ENCODE measurements at regions not wholly inside any gene's neighbourhood (a gene's known extent, or its start where the extent isn't known, plus 50 kb on each side); places are given as distances from the start of the nearest gene placed in this dataset.

DNA sequence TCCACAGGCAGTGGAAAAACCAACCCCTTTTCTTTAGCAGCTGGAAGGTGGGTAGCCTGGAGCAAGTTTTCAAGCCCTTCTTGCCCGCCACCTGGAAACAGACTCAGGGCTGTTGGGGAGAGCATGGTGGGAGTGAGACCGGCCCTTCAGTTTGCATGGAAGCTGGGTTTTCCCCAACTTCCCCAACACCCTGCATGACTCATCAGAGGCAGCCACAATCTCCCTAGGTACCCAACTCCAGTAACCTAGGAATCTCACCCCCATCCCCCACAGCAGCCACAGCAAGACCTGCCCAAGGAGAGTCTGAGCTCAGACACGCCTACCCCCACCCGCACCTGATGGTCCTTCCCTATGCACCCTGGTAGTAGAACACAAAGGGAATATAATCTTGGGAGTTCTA lies 86.3 kb upstream of the IRAK1BP1 start:
- H4K20me1 ChIP-seq (ENCODE audit: insufficient read depth, low read length) = no peaks in the 10 kb centered on the region
- DNase-seq (ENCODE audit: low spot score) (no peak), ATAC-seq (no peak), FAIRE-seq (no peak)
- intact Hi-C loops (cut with micrococcal nuclease; ENCODE audit: unreplicated experiment) (no loop called here), in situ Hi-C loops (cut with HindIII; ENCODE audit: extremely low pct_ligation_motif_present, low pct_unique_long_range_greater_than_20kb) (no loop called here)
- ChIA-PET CTCF (ENCODE audit: low intra/inter-chr PET ratio, low total read pairs) (no interaction called here), POLR2A (no interaction called here)
- WGBS (ENCODE audit: low lambda C conversion rate) = 0% methylated on average over 2 of the region's 4 CpGs
- no peak overlapping the region for H3K9ac ChIP-seq (ENCODE audit: insufficient read depth, low read depth, low read length)
- BruUV-seq (replicated peaks) = no TSS peak
- H3K36me3 ChIP-seq (replicated peaks in 1 of 2; ENCODE audit: control insufficient read depth in 1 of 2, insufficient read depth in 2 of 2, low read length in 2 of 2) = no peaks in the 10 kb centered on the region
- H3K9me3 ChIP-seq (ENCODE audit: low read length) = no peaks in the 10 kb centered on the region
- no peaks in the 10 kb centered on the region for H3K4me1 ChIP-seq (ENCODE audit: insufficient read depth, low read length)
- H3K27ac ChIP-seq (ENCODE audit: extremely low read length, insufficient read depth, low read length) = no peak overlapping the region
- H3K4me3 ChIP-seq (replicated peaks in 1 of 3; ENCODE audit: insufficient read depth in 1 of 3, low read depth in 2 of 3, low read length in 3 of 3) = no peak overlapping the region
- no peaks in the 10 kb centered on the region for H3K79me2 ChIP-seq (ENCODE audit: insufficient read depth, low read length)
- H2AFZ ChIP-seq (ENCODE audit: low read length) = no peak overlapping the region
- no peak for TF ChIP-seq ZNF629 (CRISPR knock-in tag; conservative IDR thresholded peaks at IDR 0.05)
- TF ChIP-seq, protein P1, sequence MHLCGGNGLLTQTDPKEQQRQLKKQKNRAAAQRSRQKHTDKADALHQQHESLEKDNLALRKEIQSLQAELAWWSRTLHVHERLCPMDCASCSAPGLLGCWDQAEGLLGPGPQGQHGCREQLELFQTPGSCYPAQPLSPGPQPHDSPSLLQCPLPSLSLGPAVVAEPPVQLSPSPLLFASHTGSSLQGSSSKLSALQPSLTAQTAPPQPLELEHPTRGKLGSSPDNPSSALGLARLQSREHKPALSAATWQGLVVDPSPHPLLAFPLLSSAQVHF (CRISPR knock-in tag; IDR thresholded peaks at IDR 0.05) = no peak
- no peak for TF ChIP-seq CCDC6 (CRISPR knock-in tag; IDR thresholded peaks at IDR 0.05)
- no peak for TF ChIP-seq NCOA1 (CRISPR knock-in tag; IDR thresholded peaks at IDR 0.05)
- TF ChIP-seq, protein P2, sequence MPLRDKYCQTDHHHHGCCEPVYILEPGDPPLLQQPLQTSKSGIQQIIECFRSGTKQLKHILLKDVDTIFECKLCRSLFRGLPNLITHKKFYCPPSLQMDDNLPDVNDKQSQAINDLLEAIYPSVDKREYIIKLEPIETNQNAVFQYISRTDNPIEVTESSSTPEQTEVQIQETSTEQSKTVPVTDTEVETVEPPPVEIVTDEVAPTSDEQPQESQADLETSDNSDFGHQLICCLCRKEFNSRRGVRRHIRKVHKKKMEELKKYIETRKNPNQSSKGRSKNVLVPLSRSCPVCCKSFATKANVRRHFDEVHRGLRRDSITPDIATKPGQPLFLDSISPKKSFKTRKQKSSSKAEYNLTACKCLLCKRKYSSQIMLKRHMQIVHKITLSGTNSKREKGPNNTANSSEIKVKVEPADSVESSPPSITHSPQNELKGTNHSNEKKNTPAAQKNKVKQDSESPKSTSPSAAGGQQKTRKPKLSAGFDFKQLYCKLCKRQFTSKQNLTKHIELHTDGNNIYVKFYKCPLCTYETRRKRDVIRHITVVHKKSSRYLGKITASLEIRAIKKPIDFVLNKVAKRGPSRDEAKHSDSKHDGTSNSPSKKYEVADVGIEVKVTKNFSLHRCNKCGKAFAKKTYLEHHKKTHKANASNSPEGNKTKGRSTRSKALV (CRISPR knock-in tag; IDR thresholded peaks at IDR 0.05) = no peak
- TF ChIP-seq SRSF4 (IDR thresholded peaks at IDR 0.05; ENCODE audit: low read depth, low read length, poor library complexity, severe bottlenecking) = no peak
- TF ChIP-seq PLSCR1 (CRISPR knock-in tag; IDR thresholded peaks at IDR 0.05; ENCODE audit: borderline replicate concordance) = no peak
- TF ChIP-seq, protein P3, sequence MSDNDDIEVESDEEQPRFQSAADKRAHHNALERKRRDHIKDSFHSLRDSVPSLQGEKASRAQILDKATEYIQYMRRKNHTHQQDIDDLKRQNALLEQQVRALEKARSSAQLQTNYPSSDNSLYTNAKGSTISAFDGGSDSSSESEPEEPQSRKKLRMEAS (IDR thresholded peaks at IDR 0.05) = no peak
- TF ChIP-seq, protein P4, sequence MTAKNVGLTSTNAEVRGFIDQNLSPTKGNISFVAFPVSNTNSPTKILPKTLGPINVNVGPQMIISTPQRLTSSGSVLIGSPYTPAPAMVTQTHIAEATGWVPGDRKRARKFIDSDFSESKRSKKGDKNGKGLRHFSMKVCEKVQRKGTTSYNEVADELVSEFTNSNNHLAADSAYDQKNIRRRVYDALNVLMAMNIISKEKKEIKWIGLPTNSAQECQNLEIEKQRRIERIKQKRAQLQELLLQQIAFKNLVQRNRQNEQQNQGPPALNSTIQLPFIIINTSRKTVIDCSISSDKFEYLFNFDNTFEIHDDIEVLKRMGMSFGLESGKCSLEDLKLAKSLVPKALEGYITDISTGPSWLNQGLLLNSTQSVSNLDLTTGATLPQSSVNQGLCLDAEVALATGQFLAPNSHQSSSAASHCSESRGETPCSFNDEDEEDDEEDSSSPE (CRISPR knock-in tag; IDR thresholded peaks at IDR 0.05) = no peak
- TF ChIP-seq SOX6 (IDR thresholded peaks at IDR 0.05) = no peak
- TF ChIP-seq SOX6 (CRISPR knock-in tag; IDR thresholded peaks at IDR 0.05) = no peak
- no peak for TF ChIP-seq ZSCAN30 (CRISPR knock-in tag; IDR thresholded peaks at IDR 0.05)
- TF ChIP-seq XBP1 (CRISPR knock-in tag; IDR thresholded peaks at IDR 0.05) = no peak
- TF ChIP-seq ZNF605 (CRISPR knock-in tag; IDR thresholded peaks at IDR 0.05) = no peak
- H3K4me2 ChIP-seq (ENCODE audit: low read depth, low read length) = no peak overlapping the region
- no peaks in the 10 kb centered on the region for H3K27me3 ChIP-seq (ENCODE audit: control insufficient read depth in 1 of 2, insufficient read depth in 2 of 2, low read length in 2 of 2)
